ENCODE measurements at regions not wholly inside any gene's neighbourhood (a gene's known extent, or its start where the extent isn't known, plus 50 kb on each side); places are given as distances from the start of the nearest gene placed in this dataset.
"Not testable (repeated sequence)": the region's sequence is repeated elsewhere in the genome, so short reads cannot be mapped to it uniquely, and the experiment has no call there.

- no peak for DNase-seq (ENCODE audit: low read depth)
- H3K4me3 ChIP-seq (ENCODE audit: low read depth, low read length), result no peak overlapping the region
- no peak for TF ChIP-seq CTCF (IDR thresholded peaks at IDR 0.05; ENCODE audit: low read depth, low read length, missing control alignments)
Measured at GRCh38 chr10:105742923-105743322, 1101.8 kb downstream of the SORCS3 start.

GRCh38 chr10:105742184-105742583, 1101.1 kb downstream of the SORCS3 start:
- H3K4me3 ChIP-seq (ENCODE audit: low read depth, low read length), result no peak overlapping the region
- TF ChIP-seq CTCF (IDR thresholded peaks at IDR 0.05; ENCODE audit: low read depth, low read length, missing control alignments), result no peak
- DNase-seq (ENCODE audit: low read depth), result no peak

- H3K4me3 ChIP-seq (ENCODE audit: low read depth, low read length), result no peak overlapping the region
- no peak for TF ChIP-seq CTCF (IDR thresholded peaks at IDR 0.05; ENCODE audit: low read depth, low read length, missing control alignments)
- no peak for DNase-seq (ENCODE audit: low read depth)
Measured at GRCh38 chr10:105734479-105734878, 1093.4 kb downstream of the SORCS3 start.

GRCh38 chr10:105733924-105734323, 1092.8 kb downstream of the SORCS3 start:
- TF ChIP-seq CTCF (IDR thresholded peaks at IDR 0.05; ENCODE audit: low read depth, low read length, missing control alignments), result no peak
- H3K4me3 ChIP-seq (ENCODE audit: low read depth, low read length), result no peak overlapping the region
- DNase-seq (ENCODE audit: low read depth), result no peak

GRCh38 chr10:105729428-105729827, 1088.3 kb downstream of the SORCS3 start:
- TF ChIP-seq CTCF (IDR thresholded peaks at IDR 0.05; ENCODE audit: low read depth, low read length, missing control alignments), result no peak
- DNase-seq (ENCODE audit: low read depth), result no peak
- H3K4me3 ChIP-seq (ENCODE audit: low read depth, low read length), result no peak overlapping the region

GRCh38 chr10:105727586-105727985, 1086.5 kb downstream of the SORCS3 start:
- not testable (repeated sequence) for DNase-seq (ENCODE audit: low read depth); H3K4me3 ChIP-seq (ENCODE audit: low read depth, low read length)

GRCh38 chr10:105727131-105727530, 1086.0 kb downstream of the SORCS3 start:
- no peak for TF ChIP-seq CTCF (IDR thresholded peaks at IDR 0.05; ENCODE audit: low read depth, low read length, missing control alignments)
- no peak overlapping the region for H3K4me3 ChIP-seq (ENCODE audit: low read depth, low read length)
- no peak for DNase-seq (ENCODE audit: low read depth)

GRCh38 chr10:105726149-105726548, 1085.1 kb downstream of the SORCS3 start:
- DNase-seq (ENCODE audit: low read depth), result no peak
- no peak overlapping the region for H3K4me3 ChIP-seq (ENCODE audit: low read depth, low read length)
- no peak for TF ChIP-seq CTCF (IDR thresholded peaks at IDR 0.05; ENCODE audit: low read depth, low read length, missing control alignments)

Measured in GM12864 (cell line).